ENCODE measurements at regions not wholly inside any gene's neighbourhood (a gene's known extent, or its start where the extent isn't known, plus 50 kb on each side); places are given as distances from the start of the nearest gene placed in this dataset.

GRCh38 chr16:79920685-79921084 is 320.1 kb upstream of the MAF start:
- no peaks in the 10 kb centered on the region for H3K9me3 ChIP-seq
- TF ChIP-seq EP300 (IDR thresholded peaks at IDR 0.05) (no peak), POLR2A (IDR thresholded peaks at IDR 0.05) (no peak), CTCF (IDR thresholded peaks at IDR 0.05) (no peak)

GRCh38 chr16:79918916-79919315 is 318.4 kb upstream of the MAF start:
- Histone ChIP-seq H3K36me3 (no peaks in the 10 kb centered on the region), H3K27me3 (no peaks in the 10 kb centered on the region), H3K27ac (no peak overlapping the region), H3K9me3 (no peaks in the 10 kb centered on the region), H3K4me1 (no peaks in the 10 kb centered on the region), H3K4me3 (no peak overlapping the region)
- TF ChIP-seq POLR2A (IDR thresholded peaks at IDR 0.05) (no peak), CTCF (IDR thresholded peaks at IDR 0.05) (no peak), EP300 (IDR thresholded peaks at IDR 0.05) (no peak)
- WGBS, 2 donors = 73 to 74% methylated on average over 3 of the region's 3 CpGs
- DNase-seq (ENCODE audit: low spot score in 2 of 2) = no peak

More at GRCh38 chr16:79920685-79921084, 320.1 kb upstream of the MAF start:
- no peak overlapping the region for H3K27ac ChIP-seq
- no peak for DNase-seq (ENCODE audit: low spot score in 2 of 2)
- H3K4me3 ChIP-seq = no peak overlapping the region
- WGBS, 2 donors = 87% methylated on average over 3 of the region's 3 CpGs
- H3K4me1 ChIP-seq = no peaks in the 10 kb centered on the region
- no peaks in the 10 kb centered on the region for H3K36me3 ChIP-seq
- H3K27me3 ChIP-seq = no peaks in the 10 kb centered on the region

- H3K36me3 ChIP-seq = no peaks in the 10 kb centered on the region
- H3K9me3 ChIP-seq = no peaks in the 10 kb centered on the region
- H3K4me3 ChIP-seq = no peak overlapping the region
- H3K27me3 ChIP-seq = no peaks in the 10 kb centered on the region
- no peaks in the 10 kb centered on the region for H3K4me1 ChIP-seq
- TF ChIP-seq POLR2A (IDR thresholded peaks at IDR 0.05) = no peak
- no peak for TF ChIP-seq EP300 (IDR thresholded peaks at IDR 0.05)
- no peak for TF ChIP-seq CTCF (IDR thresholded peaks at IDR 0.05)
- H3K27ac ChIP-seq = no peak overlapping the region
- no peak for DNase-seq (ENCODE audit: low spot score in 2 of 2)
These were observed 315.2 kb upstream of the MAF start for GRCh38 chr16:79915761-79916160.

- Histone ChIP-seq H3K9me3 (no peaks in the 10 kb centered on the region), H3K36me3 (no peaks in the 10 kb centered on the region), H3K4me1 (no peaks in the 10 kb centered on the region), H3K27ac (no peak overlapping the region), H3K4me3 (no peak overlapping the region), H3K27me3 (no peaks in the 10 kb centered on the region)
- 61 to 69% methylated on average over 5 of the region's 5 CpGs for WGBS, 2 donors
- no peak for TF ChIP-seq EP300 (IDR thresholded peaks at IDR 0.05)
- TF ChIP-seq POLR2A (IDR thresholded peaks at IDR 0.05) = no peak
- no peak for TF ChIP-seq CTCF (IDR thresholded peaks at IDR 0.05)
- DNase-seq (ENCODE audit: low spot score in 2 of 2) = no peak
These were observed 314.6 kb upstream of the MAF start for GRCh38 chr16:79914961-79915720.

GRCh38 chr16:79912592-79913310 is 312.2 kb upstream of the MAF start:
- no peak overlapping the region for H3K27ac ChIP-seq
- TF ChIP-seq POLR2A (IDR thresholded peaks at IDR 0.05) (no peak), CTCF (IDR thresholded peaks at IDR 0.05) (no peak), EP300 (IDR thresholded peaks at IDR 0.05) (no peak)
- 73 to 77% methylated on average over 7 of the region's 7 CpGs for WGBS, 2 donors
- no peaks in the 10 kb centered on the region for H3K9me3 ChIP-seq
- H3K27me3 ChIP-seq = no peaks in the 10 kb centered on the region
- no peaks in the 10 kb centered on the region for H3K36me3 ChIP-seq
- DNase-seq (ENCODE audit: low spot score in 2 of 2) = no peak
- H3K4me1 ChIP-seq = no peaks in the 10 kb centered on the region
- H3K4me3 ChIP-seq = no peak overlapping the region
